ENCODE measurements at regions not wholly inside any gene's neighbourhood (a gene's known extent, or its start where the extent isn't known, plus 50 kb on each side); places are given as distances from the start of the nearest gene placed in this dataset.

GRCh38 chr12:30827101-30828066, 72.6 kb upstream of the CAPRIN2 start:
- Histone ChIP-seq H3K27ac (replicated peaks) (no peak overlapping the region), H3K27me3 (ENCODE audit: insufficient read depth, poor library complexity, severe bottlenecking) (peaks cover 15% of the 10 kb centered on the region), H3K4me3 (replicated peaks; ENCODE audit: insufficient read depth, low read length) (no peak overlapping the region)
- TF ChIP-seq GABPA (IDR thresholded peaks at IDR 0.05; ENCODE audit: low read depth) (no peak), REST (IDR thresholded peaks at IDR 0.05; ENCODE audit: insufficient replicate concordance, low read depth) (no peak), POLR2AphosphoS5 (IDR thresholded peaks at IDR 0.05; ENCODE audit: low read depth) (no peak), SPI1 (IDR thresholded peaks at IDR 0.05; ENCODE audit: borderline replicate concordance, low read depth) (no peak), CTCF (IDR thresholded peaks at IDR 0.05; ENCODE audit: insufficient read depth, low read length) (no peak)
- no peak for DNase-seq (ENCODE audit: low read depth in 1 of 2, low spot score in 1 of 2)

- DNase-seq (ENCODE audit: low read depth in 1 of 2, low spot score in 1 of 2) = no peak
- no peak overlapping the region for H3K4me3 ChIP-seq (replicated peaks; ENCODE audit: insufficient read depth, low read length)
- H3K27me3 ChIP-seq (ENCODE audit: insufficient read depth, poor library complexity, severe bottlenecking) = peaks cover 20% of the 10 kb centered on the region
- H3K27ac ChIP-seq (replicated peaks) = no peak overlapping the region
- no peak for TF ChIP-seq SPI1 (IDR thresholded peaks at IDR 0.05; ENCODE audit: borderline replicate concordance, low read depth)
- no peak for TF ChIP-seq GABPA (IDR thresholded peaks at IDR 0.05; ENCODE audit: low read depth)
- TF ChIP-seq POLR2AphosphoS5 (IDR thresholded peaks at IDR 0.05; ENCODE audit: low read depth) = no peak
- TF ChIP-seq REST (IDR thresholded peaks at IDR 0.05; ENCODE audit: insufficient replicate concordance, low read depth) = no peak
- TF ChIP-seq CTCF (IDR thresholded peaks at IDR 0.05; ENCODE audit: insufficient read depth, low read length) = no peak
These were observed 71.5 kb upstream of the CAPRIN2 start for GRCh38 chr12:30826276-30826675.

- H3K27me3 ChIP-seq (ENCODE audit: insufficient read depth, poor library complexity, severe bottlenecking) = peaks cover 26% of the 10 kb centered on the region
- DNase-seq (ENCODE audit: low read depth in 1 of 2, low spot score in 1 of 2) = no peak
- no peak overlapping the region for H3K27ac ChIP-seq (replicated peaks)
These were observed 70.6 kb upstream of the CAPRIN2 start for GRCh38 chr12:30825341-30825740.

More at GRCh38 chr12:30825341-30825740, 70.6 kb upstream of the CAPRIN2 start:
- TF ChIP-seq SPI1 (IDR thresholded peaks at IDR 0.05; ENCODE audit: borderline replicate concordance, low read depth) (no peak), GABPA (IDR thresholded peaks at IDR 0.05; ENCODE audit: low read depth) (no peak), CTCF (IDR thresholded peaks at IDR 0.05; ENCODE audit: insufficient read depth, low read length) (no peak), POLR2AphosphoS5 (IDR thresholded peaks at IDR 0.05; ENCODE audit: low read depth) (no peak), REST (IDR thresholded peaks at IDR 0.05; ENCODE audit: insufficient replicate concordance, low read depth) (no peak)
- no peak overlapping the region for H3K4me3 ChIP-seq (replicated peaks; ENCODE audit: insufficient read depth, low read length)
